Ureter (tissue), 1 donor: ENCODE measurements at regions not wholly inside any gene's neighbourhood (a gene's known extent, or its start where the extent isn't known, plus 50 kb on each side); places are given as distances from the start of the nearest gene placed in this dataset.

Experiments used
- DNase-seq: peaks from one replicate; pipeline ENCODE4 v3.0.0-alpha.2; 2020; ENCODE audit warnings: low spot score
- donor health status: DM: yes; HTN: yes; CAD: no.

DNA sequence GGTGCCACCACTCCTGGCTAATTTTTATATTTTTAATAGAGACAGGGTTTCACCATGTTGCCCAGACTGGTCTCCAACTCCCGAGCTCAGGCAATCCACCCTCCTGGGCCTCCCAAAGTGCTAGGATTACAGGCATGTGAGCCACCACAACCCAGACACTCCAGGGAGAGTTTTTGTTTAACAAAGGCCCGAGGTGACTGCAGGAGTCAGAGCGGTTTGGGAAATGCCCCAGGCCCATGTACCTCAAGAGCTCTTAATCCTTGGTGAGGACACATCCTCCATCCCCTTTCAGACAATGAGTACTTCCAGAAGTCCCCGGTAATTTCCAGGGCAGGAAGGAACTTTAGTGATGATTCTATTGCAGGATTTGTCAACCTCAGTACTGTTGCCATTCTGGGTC is 176.0 kb downstream of the ESRRB start:
- DNase-seq = no peak

DNA sequence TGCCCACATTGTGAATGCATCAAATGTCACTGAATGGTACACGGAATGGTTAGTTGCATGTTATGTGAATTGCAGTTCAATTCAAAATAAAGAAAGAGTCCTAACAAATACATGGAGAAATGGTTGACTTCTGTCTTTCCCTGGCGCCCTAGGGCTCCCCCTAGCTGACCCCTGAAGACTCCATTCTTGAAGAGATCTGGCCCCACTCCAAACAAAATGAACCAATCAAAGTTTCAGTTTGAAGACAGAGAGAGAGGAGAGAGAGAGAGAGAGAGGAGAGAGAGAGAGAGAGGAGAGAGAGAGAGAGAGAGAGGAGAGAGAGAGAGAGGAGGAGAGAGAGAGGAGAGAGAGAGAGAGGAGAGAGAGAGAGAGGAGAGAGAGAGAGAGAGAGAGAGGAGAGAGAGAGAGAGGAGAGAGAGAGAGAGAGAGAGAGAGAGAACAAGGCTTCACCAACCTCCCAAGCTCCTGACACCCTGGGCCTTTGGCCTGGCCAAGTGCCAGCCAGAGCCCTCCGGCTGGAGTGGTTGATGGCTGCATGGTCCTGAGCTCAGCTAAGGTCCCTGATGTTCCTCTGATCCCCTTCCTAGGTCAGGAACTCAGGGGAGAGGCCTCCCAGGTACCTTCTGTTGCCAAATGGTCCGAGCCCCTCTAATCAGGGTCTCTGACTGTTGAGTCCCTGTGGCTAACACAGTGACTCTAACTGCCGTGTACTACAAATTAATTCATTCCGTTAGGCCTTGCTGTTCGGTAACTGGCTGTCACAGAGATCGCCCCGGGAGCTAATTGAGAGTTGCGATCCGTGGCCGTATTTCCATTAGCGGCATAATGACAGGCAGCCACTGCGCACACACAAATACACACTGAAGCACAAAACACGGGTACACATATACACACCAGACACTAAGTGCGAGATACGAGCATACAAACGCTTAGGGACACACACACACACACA is 188.8 kb downstream of the ESRRB start:
- DNase-seq = no peak

- no peak for DNase-seq
Measured at GRCh38 chr14:76566439-76566838, 190.5 kb downstream of the ESRRB start.

- DNase-seq = no peak
Measured at GRCh38 chr14:76574416-76575095, 186.7 kb upstream of the VASH1 start.

GRCh38 chr14:76575108-76575507 is 186.2 kb upstream of the VASH1 start:
- DNase-seq = no peak

DNA sequence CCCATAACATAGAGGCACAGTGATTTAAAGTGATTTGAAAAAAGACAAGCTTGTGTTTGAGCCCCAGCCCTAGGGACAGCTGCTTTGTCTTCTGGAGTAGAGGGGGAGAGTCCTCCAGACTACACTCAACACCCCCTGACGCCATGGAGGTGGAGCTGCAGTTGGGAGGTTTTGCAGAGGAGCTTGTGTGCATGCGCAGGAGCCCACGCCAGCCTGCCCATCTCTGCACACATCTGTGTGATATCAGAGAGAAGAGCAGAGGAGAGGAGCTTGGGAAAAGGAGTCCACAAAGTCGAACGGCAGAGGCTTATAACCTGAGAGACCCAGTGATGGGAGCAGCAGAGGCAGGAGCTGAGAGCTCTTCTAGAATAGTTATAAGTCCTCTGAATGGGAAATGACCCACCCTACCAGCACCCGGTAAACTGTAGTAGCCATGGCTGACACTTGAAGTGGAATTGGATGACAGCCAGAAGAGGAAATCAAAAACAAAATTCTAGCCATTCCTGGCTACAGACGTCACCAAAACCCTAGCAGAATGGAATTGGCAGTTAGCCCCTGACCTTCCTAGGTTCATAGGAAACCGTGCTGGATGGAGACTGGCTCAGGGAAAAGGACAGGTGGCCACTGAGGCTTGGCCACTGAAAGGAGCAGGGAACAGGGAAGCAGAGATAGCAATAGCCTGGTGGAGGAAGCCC is 185.1 kb upstream of the VASH1 start:
- no peak for DNase-seq

GRCh38 chr14:76577090-76577489 is 184.2 kb upstream of the VASH1 start:
- DNase-seq = no peak

GRCh38 chr14:76577837-76578236 is 183.4 kb upstream of the VASH1 start:
- no peak for DNase-seq

- DNase-seq = no peak
Measured at GRCh38 chr14:76580399-76580798, 180.9 kb upstream of the VASH1 start.

- DNase-seq = no peak
Measured at GRCh38 chr14:76580967-76581366, 180.3 kb upstream of the VASH1 start.

DNA sequence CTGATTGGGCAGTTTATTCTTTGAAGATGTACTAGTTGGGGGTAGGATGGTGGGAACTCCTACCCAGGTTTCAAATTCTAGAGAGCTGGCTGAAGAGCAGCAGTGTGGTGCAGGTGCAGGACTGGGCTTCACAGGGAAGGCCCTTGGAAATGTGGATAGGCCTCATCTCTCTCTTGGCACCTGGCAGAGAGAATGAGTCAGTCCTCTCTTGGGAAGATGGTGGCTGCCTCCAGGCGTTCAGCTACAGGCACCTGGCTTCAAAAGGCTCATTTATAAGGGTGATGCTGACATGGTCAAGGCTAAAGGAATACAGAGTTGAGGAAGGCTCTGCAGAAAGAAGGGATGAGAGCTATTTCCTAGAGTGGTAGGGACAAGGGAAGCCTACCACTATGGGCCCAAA is 179.7 kb upstream of the VASH1 start:
- DNase-seq = no peak

DNA sequence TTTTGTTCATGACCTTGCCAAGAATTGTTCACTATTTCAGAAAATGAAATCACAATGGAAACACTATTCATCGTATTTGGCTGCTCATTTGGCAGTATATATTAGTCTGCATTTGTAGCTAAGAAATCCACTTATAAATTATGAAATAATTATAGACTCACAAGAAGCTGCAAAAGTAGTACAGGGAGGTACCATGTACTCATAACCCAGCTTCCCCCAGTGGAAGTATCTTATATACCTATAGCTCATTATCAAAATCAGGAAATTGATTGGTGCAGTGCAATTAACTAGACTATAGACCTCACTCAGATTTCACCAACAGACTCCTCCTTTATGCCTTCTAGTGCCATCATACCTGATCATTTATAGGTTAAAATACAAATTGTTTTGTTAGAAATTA is 178.8 kb upstream of the VASH1 start:
- no peak for DNase-seq

- no peak for DNase-seq
Measured at GRCh38 chr14:76583174-76583573, 178.1 kb upstream of the VASH1 start.

- no peak for DNase-seq
Measured at GRCh38 chr14:76583805-76584204, 177.5 kb upstream of the VASH1 start.

DNA sequence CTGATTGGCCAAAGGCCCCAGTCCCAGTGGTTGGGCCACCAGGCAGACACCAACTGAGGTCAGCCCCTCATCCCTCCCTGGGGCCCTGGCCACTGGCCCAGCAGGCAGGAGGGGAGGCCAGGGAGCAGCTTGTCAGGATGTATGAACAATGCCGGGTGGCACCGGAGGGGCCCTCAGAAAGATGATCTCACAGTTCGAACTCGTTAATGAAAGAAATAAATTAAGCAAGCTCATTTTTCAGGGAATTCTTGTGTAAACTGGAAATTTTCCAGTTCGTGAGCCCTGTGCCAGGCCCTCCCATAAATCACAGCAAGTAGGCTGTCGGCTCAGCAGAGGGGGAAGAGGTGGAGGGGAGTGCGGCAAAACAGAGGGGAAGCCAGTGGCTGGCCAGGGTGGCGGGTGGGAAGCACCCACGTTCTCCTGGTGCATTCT is 177.0 kb upstream of the VASH1 start:
- no peak for DNase-seq

- DNase-seq = no peak
Measured at GRCh38 chr14:76585616-76586015, 175.7 kb upstream of the VASH1 start.

DNA sequence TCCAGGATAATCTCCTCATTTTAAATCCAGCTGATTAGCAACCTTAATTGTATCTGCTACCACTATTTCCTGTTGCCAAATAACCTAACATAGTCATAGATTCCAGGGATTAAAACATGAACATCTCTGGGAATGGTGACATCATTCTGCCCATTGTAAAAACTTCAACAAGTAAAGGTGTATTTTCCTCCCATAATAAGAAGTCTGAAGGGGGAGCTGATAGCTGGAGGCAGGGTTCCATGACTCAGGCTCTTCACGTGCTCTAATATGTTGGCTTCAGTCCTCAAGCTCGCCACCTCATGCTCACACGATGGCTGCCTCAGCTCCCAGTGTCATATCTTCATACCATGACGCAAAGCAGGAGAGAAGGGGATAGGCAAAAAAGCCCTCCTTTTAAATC is 172.0 kb upstream of the VASH1 start:
- no peak for DNase-seq

DNA sequence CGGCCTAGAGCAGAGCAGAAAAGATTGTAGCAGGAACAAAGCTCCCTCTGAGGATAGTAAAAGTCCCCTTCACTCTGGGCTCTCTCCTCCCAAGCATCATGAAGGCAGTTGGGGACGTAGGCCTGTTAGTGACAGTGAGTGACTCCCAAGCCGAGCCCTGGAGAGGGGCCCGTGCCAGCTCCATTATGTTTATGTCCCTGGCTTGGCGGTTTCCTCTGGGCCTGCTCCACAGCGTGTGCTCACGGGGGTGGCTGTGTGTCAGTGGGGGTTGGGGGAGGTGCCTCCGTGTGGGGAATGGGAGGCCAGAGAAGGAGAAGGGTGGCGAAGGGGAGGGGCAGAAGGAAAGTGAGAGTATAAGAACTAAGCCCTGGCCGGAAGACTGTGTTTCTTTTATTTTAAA is 170.0 kb upstream of the VASH1 start:
- no peak for DNase-seq

- DNase-seq = no peak
Measured at GRCh38 chr14:76595266-76595665, 166.0 kb upstream of the VASH1 start.

- no peak for DNase-seq
Measured at GRCh38 chr14:76597387-76597786, 163.9 kb upstream of the VASH1 start.

DNA sequence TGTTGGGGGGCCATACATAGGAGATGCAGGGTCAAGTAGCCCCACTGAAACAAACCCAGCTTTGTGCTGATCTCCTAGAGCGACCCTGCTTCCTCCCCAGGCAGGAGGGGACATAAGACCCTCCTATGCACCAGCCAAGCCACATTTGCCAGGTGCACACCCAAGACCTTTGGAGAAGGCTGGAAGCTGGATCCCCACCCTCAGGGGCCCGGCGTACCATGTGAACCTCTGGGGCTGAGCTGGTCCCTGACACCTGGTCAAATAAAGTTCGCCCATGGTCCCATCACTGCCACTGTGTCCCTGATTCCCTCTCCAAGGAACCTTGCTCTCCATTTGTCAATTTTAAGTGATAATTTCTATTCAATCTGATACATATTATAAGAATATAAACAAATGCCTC is 162.1 kb upstream of the VASH1 start:
- no peak for DNase-seq

DNA sequence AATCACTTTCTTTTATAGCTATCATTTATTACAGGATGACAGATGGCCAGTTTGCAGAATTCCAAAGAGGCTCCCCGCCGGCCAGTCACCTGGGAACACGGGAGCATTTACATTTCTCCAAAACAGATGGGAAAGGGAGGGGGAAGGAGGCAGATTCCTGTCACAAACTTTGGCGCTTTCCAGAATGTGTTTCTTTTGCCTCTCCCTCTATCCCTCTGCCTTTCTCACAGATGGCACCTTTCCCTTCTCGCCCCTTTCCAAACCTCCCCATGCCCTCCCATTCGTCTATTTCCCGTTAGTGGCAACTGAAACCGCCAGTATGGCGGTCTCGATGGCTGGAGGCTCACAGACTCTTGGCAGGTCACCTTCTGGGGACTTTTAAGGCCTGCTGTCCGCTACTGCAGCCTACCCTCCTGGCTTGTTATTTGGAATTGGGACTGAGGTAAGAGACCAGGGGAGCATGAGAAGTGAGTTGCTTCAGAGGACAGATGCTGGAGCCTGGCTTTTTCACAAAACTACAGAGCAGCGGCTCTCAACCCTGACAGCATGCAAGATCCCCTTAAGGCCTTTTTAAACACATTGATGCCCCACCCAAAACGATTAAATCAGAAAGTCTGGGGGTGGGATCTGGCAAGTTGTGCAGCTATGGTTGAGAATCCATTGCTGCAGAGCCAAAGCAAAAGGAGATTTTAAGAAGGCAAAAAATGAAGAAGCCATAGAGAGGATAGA is 161.5 kb upstream of the VASH1 start:
- no peak for DNase-seq
